C4-2B (cell line): ENCODE measurements at regions not wholly inside any gene's neighbourhood (a gene's known extent, or its start where the extent isn't known, plus 50 kb on each side); places are given as distances from the start of the nearest gene placed in this dataset.

ENCODE experiments used
- CTCF ChIP-seq: fragments of 450-650 bp; conservative IDR thresholded peaks from 2 replicates; pipeline ENCODE4 v1.5.1; 2017; ENCODE audit warnings: mild to moderate bottlenecking
- ZFX ChIP-seq: fragments of 450-650 bp; IDR thresholded peaks from 2 replicates; pipeline ENCODE4 v1.6.1; 2017

GRCh38 chr16:82370282-82370681 is 200.3 kb upstream of the MPHOSPH6 start:
- TF ChIP-seq CTCF: no peak
- no peak for TF ChIP-seq ZFX
